ENCODE measurements at regions not wholly inside any gene's neighbourhood (a gene's known extent, or its start where the extent isn't known, plus 50 kb on each side); places are given as distances from the start of the nearest gene placed in this dataset.

DNA sequence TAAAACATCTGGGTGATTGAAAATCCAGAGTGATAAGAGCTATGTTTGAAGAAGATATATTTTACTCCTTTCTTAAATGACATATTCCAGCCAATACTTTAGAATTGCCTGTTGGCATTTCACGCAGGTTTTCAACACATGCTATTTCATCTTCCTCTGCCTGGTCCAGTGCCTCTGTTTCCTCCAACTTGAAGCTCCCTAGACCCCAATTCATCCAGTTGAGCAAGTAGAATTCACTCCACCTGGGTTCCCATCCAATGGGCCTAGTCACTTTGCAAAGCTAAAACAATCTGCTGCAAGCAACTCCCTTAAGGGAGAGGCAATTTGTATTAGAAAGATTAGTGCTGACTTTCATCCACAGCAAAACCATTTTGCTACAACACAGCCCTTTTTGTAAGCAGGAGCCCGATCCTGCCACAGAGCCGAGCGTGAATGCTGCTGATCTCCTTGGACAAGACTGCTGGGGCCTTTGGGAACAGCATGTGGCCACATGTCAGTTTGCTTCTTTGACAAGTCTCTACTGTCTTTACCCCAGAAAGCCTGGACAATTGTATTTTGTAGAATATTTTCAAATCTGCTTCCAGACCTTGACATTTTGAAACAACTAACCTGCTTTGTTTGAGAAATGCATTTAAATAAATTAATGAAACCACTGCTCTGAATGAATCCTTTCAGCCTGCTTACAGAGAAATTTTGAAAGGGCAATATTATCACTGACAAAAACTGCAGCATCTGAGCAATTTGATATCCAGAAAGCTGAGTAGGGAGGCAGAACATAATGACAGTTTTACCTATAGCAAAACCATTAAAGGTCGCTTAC, 259.1 kb downstream of the TDRD15 start:
- TF ChIP-seq, protein P1, sequence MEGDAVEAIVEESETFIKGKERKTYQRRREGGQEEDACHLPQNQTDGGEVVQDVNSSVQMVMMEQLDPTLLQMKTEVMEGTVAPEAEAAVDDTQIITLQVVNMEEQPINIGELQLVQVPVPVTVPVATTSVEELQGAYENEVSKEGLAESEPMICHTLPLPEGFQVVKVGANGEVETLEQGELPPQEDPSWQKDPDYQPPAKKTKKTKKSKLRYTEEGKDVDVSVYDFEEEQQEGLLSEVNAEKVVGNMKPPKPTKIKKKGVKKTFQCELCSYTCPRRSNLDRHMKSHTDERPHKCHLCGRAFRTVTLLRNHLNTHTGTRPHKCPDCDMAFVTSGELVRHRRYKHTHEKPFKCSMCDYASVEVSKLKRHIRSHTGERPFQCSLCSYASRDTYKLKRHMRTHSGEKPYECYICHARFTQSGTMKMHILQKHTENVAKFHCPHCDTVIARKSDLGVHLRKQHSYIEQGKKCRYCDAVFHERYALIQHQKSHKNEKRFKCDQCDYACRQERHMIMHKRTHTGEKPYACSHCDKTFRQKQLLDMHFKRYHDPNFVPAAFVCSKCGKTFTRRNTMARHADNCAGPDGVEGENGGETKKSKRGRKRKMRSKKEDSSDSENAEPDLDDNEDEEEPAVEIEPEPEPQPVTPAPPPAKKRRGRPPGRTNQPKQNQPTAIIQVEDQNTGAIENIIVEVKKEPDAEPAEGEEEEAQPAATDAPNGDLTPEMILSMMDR (IDR thresholded peaks at IDR 0.05; ENCODE audit: low read depth, low read length, poor library complexity, severe bottlenecking) = no peak
- no peak for TF ChIP-seq EZH2phosphoT487 (IDR thresholded peaks at IDR 0.05; ENCODE audit: borderline replicate concordance, low read length)
